Activated T-helper 1 cell treated with anti-CD3 and anti-CD28 coated beads, Interleukin-12 subunit alpha, Interleukin-12 subunit beta, Interleukin-2, Interleukin-4 antibody, amounts not matched to agents 30 ng/mL and 10 ng/mL and 1 ng/mL, durations not matched to agents 14 hours and 24 hours and 36 hours (primary cell): ENCODE measurements at regions not wholly inside any gene's neighbourhood (a gene's known extent, or its start where the extent isn't known, plus 50 kb on each side); places are given as distances from the start of the nearest gene placed in this dataset.

ENCODE experiments used
- DNase-seq: peaks from one replicate; pipeline ENCODE4 v3.0.0; 2021; ENCODE audit warnings: low spot score
- H3K27ac Mint-ChIP-seq: one replicate; pipeline ENCODE4 v1.8.0; 2021; ENCODE audit warnings: mild to moderate bottlenecking, mixed read lengths
- H3K27me3 Mint-ChIP-seq: one replicate; pipeline ENCODE4 v1.8.0; 2022; ENCODE audit warnings: mild to moderate bottlenecking, moderate library complexity, mixed read lengths; ENCODE audit not compliant: insufficient read depth
- H3K36me3 Mint-ChIP-seq: one replicate; pipeline ENCODE4 v1.8.0; 2021; ENCODE audit warnings: low read depth, mixed read lengths
- H3K4me1 Mint-ChIP-seq: one replicate; pipeline ENCODE4 v1.8.0; 2021; ENCODE audit warnings: low read depth, mixed read lengths
- H3K4me3 Mint-ChIP-seq: one replicate; pipeline ENCODE4 v1.8.0; 2021; ENCODE audit warnings: mild to moderate bottlenecking, moderate library complexity, mixed read lengths
- H3K9me3 Mint-ChIP-seq: one replicate; pipeline ENCODE4 v1.8.0; 2021; ENCODE audit warnings: mixed read lengths
- intact Hi-C: fragments of 100-400 bp; cut with micrococcal nuclease; formaldehyde crosslinking; loops from one replicate; pipeline ENCODE4 v1.15.1; 2024

DNA sequence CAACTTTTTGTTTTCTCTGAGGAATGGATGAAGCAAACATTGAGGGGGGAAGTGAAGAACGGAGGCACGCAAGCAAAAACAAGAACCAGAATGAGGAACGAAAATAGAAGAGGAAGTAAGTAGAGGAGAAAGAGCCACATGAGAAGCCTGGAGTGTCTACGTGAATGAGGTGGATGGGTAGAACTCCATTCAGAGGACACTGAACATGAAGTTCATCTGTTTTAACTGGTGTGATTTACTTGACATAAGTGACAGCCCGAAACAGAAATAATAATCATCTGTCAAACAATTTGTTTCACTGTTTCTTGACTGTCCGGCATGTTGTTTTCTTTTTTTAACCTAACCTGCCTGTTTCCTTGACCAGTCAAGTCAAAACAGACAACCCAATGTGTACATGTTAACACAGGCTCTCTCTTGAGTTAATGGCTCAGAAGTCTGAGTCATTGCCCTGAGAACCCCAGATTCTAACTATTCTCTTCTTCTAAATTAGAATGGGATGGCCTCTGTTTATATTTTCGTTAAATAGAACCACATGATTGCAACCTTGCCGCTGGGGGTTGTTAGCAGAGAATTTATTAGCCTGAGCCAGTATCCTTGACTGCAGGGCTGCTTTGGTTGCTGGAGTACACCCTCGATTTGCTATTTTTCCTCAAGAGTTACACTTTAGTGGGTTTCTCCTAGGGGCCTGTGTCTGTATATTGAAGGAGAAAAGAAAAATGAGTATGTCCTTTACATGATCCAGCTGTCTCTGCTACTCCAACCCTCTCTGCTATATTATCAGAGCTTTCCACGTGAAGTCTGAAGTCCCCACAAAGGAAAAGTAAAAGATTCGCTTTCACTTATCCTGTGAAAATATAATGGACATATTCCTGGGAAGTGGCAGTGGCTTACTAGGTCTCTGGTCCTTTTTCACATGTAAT lies 151.7 kb downstream of the ZC3H11B start:
- no peak overlapping the region for H3K4me3 Mint-ChIP-seq
- H3K9me3 Mint-ChIP-seq = no peaks in the 10 kb centered on the region
- H3K27me3 Mint-ChIP-seq = no peaks in the 10 kb centered on the region
- DNase-seq = no peak
- intact Hi-C loops = no loop called here
- peaks cover 12% of the 10 kb centered on the region for H3K4me1 Mint-ChIP-seq
- no peak overlapping the region for H3K27ac Mint-ChIP-seq
- no peaks in the 10 kb centered on the region for H3K36me3 Mint-ChIP-seq

DNA sequence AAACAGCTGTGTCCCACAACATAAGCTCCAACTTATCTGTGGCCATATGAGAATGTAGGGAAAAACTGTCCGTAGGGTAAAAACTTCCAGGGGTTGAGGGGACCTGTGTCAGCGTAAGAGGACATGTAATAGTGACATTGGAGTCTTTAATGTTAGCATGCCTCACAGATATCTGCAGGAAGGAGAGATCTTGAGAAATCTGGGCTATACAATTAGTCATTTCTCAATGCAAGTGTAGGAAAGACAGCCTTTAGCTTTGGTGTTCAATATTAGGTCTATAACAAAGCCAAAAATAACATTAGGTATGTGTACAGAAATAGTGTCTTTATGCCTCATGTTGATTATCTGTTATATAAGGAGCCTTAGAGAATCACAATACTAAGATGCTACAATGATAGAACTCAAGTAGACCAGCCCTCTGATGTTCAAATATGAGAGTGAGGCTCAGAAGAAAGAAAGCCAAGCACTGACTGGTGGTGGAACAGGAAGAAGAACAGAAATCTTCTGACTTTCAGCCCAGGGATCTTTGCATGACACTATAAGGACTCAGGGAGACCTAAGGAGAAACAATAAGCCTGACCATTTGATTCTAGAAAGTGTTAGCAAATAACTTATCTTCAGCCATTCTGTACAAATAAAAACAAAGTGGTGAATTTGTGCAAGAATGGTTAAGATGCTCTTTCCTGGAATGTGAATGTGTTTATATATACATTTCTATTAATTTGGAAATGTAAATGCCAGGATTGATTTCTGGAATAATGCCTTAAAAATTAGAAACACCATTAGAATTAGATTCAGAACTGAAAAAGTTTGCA lies 152.6 kb downstream of the ZC3H11B start:
- DNase-seq = no peak
- no peak overlapping the region for H3K27ac Mint-ChIP-seq
- H3K36me3 Mint-ChIP-seq = no peaks in the 10 kb centered on the region
- no peaks in the 10 kb centered on the region for H3K9me3 Mint-ChIP-seq
- peaks cover 12% of the 10 kb centered on the region for H3K4me1 Mint-ChIP-seq
- no peak overlapping the region for H3K4me3 Mint-ChIP-seq
- no peaks in the 10 kb centered on the region for H3K27me3 Mint-ChIP-seq
- intact Hi-C loops = no loop called here

DNA sequence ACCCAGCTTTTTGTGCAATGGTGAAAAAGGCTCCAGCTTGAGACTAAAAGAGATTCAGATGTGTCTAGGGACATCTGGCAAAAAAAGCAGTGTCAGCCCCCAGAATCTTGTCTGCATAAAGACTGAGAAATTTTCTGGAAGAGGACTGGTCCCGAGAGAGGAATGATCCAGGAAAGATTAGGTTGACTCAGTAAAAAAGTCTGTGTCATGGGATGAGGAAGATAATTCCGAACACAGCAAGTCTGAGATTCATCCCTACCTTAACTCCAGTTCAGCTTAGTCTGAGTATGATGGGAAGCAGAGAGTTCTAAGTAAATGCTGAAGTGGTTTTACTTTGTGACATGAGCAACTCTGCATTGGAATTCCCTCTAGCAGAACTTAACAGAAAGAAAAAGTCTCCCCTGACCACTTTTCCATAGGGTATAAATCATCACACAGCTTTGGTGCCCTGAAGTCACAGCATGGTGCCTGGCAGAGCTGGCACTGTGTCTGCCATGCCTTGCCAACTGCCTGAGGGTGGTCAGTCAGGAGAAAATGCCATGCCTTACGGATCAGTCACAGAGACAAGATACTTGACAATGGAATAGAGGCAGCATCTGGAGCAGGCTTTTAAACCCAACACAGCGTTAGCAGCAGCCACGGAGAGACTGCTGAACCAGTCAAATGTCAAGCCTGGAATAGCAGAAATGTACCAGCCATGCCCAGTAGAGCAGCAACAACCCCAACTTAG lies 153.4 kb downstream of the ZC3H11B start:
- Mint-ChIP-seq H3K4me3 (no peak overlapping the region), H3K27ac (no peak overlapping the region), H3K9me3 (no peaks in the 10 kb centered on the region), H3K36me3 (no peaks in the 10 kb centered on the region), H3K27me3 (no peaks in the 10 kb centered on the region), H3K4me1 (peaks cover 12% of the 10 kb centered on the region)
- intact Hi-C loops = no loop called here
- DNase-seq = no peak

DNA sequence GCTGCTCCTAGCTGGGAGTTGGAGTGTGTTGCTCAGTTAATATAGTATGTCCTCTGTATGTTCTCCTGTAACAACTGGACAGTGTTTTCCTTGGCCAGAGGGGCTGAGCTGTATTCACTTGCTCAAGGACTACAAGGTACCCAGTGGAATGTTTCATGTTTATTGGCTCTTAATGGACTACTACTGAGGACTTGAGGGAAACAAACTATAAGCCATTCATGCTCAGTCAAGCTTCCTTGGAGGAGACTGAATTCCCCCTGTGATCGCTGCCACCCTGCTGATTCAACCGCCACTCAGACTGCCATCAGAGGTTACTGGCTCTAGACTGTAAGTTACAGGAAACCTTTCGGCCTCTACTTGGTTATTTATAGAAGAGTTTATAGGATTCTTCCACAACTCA lies 166.6 kb downstream of the ZC3H11B start:
- H3K4me3 Mint-ChIP-seq = no peak overlapping the region
- no peak for DNase-seq
- no peaks in the 10 kb centered on the region for H3K36me3 Mint-ChIP-seq
- no peaks in the 10 kb centered on the region for H3K27me3 Mint-ChIP-seq
- intact Hi-C loops = no loop called here
- H3K4me1 Mint-ChIP-seq = no peaks in the 10 kb centered on the region
- no peaks in the 10 kb centered on the region for H3K9me3 Mint-ChIP-seq
- H3K27ac Mint-ChIP-seq = no peak overlapping the region

DNA sequence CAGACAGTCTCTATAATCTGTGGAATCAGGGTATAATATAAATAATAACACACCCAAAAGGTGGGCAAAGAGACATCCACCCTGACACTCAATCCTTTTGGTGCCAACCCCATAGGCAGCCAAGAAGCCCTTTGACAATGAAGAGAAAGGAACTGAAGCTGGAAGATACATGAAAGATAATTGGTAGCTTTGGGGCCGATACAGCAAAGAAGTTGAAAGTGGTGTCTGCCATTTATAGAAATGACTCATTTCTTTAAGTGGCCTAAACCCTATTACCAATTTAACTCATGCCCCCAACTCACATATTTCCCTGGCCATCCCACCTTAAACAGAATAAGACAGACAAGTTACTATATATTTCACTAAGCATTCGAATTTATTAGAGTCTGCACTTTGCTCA lies 167.0 kb downstream of the ZC3H11B start:
- no peak for DNase-seq
- H3K36me3 Mint-ChIP-seq = no peaks in the 10 kb centered on the region
- no peak overlapping the region for H3K4me3 Mint-ChIP-seq
- no peaks in the 10 kb centered on the region for H3K4me1 Mint-ChIP-seq
- H3K27ac Mint-ChIP-seq = no peak overlapping the region
- H3K27me3 Mint-ChIP-seq = no peaks in the 10 kb centered on the region
- intact Hi-C loops = no loop called here
- H3K9me3 Mint-ChIP-seq = no peaks in the 10 kb centered on the region

DNA sequence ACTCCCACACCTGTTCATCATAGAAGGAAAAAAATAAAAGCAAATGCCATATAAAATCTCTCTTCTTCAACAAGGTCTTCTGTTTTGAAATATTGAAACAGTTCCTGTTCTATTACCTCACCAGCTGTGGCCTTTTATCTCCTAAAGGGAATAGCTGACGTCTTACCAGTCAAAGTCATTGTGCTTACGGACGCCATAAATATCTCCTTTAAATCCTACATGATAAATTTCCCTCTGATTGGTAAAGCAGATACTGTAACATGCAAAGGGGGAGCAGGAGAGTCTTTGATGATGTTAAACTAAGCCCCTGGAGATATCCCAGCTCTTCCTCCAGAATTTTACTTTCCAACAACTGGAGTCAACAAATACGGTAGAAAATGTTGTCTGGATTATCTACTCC lies 168.4 kb downstream of the ZC3H11B start:
- no peak for DNase-seq
- Mint-ChIP-seq H3K4me1 (no peaks in the 10 kb centered on the region), H3K27ac (no peak overlapping the region), H3K27me3 (no peaks in the 10 kb centered on the region), H3K9me3 (no peaks in the 10 kb centered on the region), H3K4me3 (no peak overlapping the region), H3K36me3 (no peaks in the 10 kb centered on the region)
- intact Hi-C loops = no loop called here

DNA sequence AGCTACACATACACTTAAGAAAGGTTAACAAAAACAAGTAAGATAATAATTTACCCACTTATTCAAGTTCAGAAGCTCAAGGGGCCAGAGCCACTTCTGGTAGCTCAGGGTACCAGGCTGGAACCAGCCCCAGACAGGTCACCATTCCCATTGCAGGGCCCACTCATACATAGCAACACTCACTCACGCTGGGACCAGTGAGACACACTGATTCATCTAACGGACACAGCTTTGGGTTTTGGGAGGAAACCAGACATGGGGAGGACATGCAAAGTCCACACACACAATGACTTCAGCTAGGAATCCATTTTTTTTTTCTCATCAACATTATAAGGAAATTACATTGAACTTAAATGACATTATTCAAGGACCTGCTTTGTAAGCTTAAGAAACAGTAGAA lies 169.1 kb downstream of the ZC3H11B start:
- no peak for DNase-seq
- Mint-ChIP-seq H3K36me3 (no peaks in the 10 kb centered on the region), H3K9me3 (no peaks in the 10 kb centered on the region), H3K27ac (no peak overlapping the region), H3K4me1 (no peaks in the 10 kb centered on the region), H3K27me3 (no peaks in the 10 kb centered on the region), H3K4me3 (no peak overlapping the region)
- intact Hi-C loops = no loop called here

DNA sequence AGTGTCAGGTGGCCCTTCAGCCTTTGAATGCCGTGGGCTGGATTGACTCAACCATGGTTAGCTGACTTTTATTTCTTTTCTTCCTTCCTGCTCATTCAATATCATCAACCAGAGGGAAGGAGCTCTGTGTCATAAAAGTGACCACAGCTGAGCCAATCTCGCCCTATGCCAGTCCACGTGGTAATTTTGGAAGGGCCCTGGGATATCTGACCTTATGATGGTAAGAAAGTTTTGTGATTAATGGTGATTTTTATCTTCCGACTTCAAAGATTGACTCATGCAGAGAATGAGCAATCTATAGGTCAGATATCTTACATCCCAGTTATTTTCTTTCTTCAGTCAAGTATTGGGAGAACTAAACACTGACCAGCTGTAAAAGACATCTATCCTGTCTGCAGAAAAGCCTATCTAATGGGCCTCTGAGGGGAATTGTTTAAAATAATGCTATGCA lies 170.3 kb downstream of the ZC3H11B start:
- H3K36me3 Mint-ChIP-seq = no peaks in the 10 kb centered on the region
- intact Hi-C loops = no loop called here
- H3K9me3 Mint-ChIP-seq = no peaks in the 10 kb centered on the region

DNA sequence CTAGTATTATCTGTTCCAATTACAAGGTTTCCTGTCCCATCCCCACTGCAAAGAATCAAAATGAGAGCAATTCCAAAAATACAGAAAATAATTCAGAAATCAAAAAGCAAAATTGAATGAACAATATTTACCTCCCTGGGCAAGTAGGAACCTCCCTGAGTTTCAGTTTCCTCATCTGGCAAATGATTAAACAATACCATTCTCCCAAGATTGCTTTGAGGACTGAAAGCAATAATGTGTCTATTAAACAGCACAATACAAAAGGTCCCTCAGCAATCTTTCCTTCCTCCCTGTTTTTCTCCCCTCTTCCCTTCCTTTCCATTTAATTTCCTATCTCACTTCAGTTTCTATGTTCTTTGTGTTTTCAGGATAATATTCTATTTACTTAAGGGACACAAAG lies 171.0 kb downstream of the ZC3H11B start:
- no peak overlapping the region for H3K4me3 Mint-ChIP-seq
- H3K4me1 Mint-ChIP-seq = no peaks in the 10 kb centered on the region
- no peak overlapping the region for H3K27ac Mint-ChIP-seq
- H3K36me3 Mint-ChIP-seq = no peaks in the 10 kb centered on the region
- H3K27me3 Mint-ChIP-seq = no peaks in the 10 kb centered on the region
- no peak for DNase-seq
- H3K9me3 Mint-ChIP-seq = no peaks in the 10 kb centered on the region
- intact Hi-C loops = no loop called here

More for the DNA sequence above, 170.3 kb downstream of the ZC3H11B start:
- Mint-ChIP-seq H3K4me3 (no peak overlapping the region), H3K27me3 (no peaks in the 10 kb centered on the region), H3K27ac (no peak overlapping the region), H3K4me1 (no peaks in the 10 kb centered on the region)
- DNase-seq = no peak

DNA sequence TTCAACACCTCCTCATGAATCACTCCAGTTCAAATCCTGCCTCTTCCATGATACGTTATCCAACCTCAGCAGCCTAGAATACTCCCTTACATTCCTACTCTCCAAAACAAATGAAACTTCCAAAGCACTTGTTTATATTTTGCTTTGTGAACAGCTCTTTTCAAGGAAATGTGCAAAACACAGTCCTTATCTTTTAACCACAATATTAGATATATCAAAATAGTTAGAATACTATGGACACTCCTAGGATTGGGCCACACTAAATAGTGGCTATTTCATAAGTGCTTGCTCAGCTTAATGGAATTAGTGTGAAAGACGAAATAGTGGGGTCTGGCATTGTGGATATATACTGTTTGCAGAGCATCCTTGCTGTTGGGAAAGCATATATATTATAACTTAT lies 173.5 kb downstream of the ZC3H11B start:
- Mint-ChIP-seq H3K27ac (no peak overlapping the region), H3K4me1 (no peaks in the 10 kb centered on the region), H3K9me3 (no peaks in the 10 kb centered on the region), H3K27me3 (no peaks in the 10 kb centered on the region), H3K36me3 (no peaks in the 10 kb centered on the region), H3K4me3 (no peak overlapping the region)
- DNase-seq = no peak
- intact Hi-C loops = no loop called here

DNA sequence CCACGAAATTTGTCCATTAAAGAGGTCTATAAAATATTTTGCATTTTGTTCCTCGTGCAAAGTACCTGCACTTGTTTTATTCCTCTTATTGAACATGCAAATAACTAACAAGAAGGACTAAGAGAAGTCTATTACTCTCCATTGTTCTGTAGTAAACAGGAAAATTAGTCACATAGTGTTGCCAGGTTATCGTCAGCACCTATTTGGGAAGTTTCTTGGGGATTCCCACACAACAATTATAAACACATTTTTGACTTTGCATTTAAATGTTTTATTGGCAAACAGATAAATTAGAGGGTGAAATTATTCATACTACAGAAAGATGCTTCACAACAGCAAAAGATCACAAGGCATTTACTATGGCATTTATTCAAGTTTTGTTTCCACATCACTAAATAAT lies 174.5 kb downstream of the ZC3H11B start:
- Mint-ChIP-seq H3K27ac (no peak overlapping the region), H3K27me3 (no peaks in the 10 kb centered on the region), H3K9me3 (no peaks in the 10 kb centered on the region), H3K4me3 (no peak overlapping the region), H3K36me3 (no peaks in the 10 kb centered on the region), H3K4me1 (no peaks in the 10 kb centered on the region)
- DNase-seq = no peak
- intact Hi-C loops = no loop called here

DNA sequence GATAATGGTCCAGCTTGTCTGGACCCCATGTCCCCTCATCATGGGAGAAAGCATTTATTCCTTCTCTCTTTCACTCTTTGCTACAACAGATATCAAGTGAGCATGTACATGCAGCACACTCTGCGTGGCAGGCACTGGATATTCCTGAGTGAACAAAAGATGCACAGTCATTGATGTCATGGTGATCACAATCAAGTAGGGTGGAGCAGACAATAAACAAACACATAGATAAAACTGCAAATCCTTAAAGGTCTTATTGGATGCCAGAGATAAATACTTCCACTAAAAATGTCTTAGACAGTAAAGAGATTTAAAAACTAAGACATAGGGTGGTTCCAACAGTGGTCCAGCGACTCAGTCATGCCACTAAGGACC lies 178.0 kb downstream of the ZC3H11B start:
- H3K27me3 Mint-ChIP-seq = no peaks in the 10 kb centered on the region
- no peaks in the 10 kb centered on the region for H3K9me3 Mint-ChIP-seq
- DNase-seq = no peak
- no peak overlapping the region for H3K4me3 Mint-ChIP-seq
- H3K4me1 Mint-ChIP-seq = no peaks in the 10 kb centered on the region
- intact Hi-C loops = no loop called here
- H3K36me3 Mint-ChIP-seq = no peaks in the 10 kb centered on the region
- H3K27ac Mint-ChIP-seq = no peak overlapping the region
